ENCODE measurements at regions not wholly inside any gene's neighbourhood (a gene's known extent, or its start where the extent isn't known, plus 50 kb on each side); places are given as distances from the start of the nearest gene placed in this dataset.

GRCh38 chrX:1031521-1032430, 180.7 kb downstream of the CRLF2 start:
- H3K27ac ChIP-seq, result no peak overlapping the region
- no peaks in the 10 kb centered on the region for H3K9me3 ChIP-seq (ENCODE audit: control insufficient read depth, low read length)
- H2AFZ ChIP-seq, result no peak overlapping the region
- H3K9ac ChIP-seq, result no peak overlapping the region
- no peaks in the 10 kb centered on the region for H3K27me3 ChIP-seq (ENCODE audit: control insufficient read depth, insufficient read depth, low read length)
- no peak overlapping the region for H3K4me2 ChIP-seq (ENCODE audit: low read length)
- H3K4me1 ChIP-seq, result no peaks in the 10 kb centered on the region
- TF ChIP-seq CTCF (IDR thresholded peaks at IDR 0.05), result no peak
- H3K79me2 ChIP-seq, result no peaks in the 10 kb centered on the region
- H3K4me3 ChIP-seq (ENCODE audit: low read depth, low read length), result no peak overlapping the region
- H3K36me3 ChIP-seq (ENCODE audit: control insufficient read depth, insufficient read depth, low read length), result no peaks in the 10 kb centered on the region

GRCh38 chrX:1029494-1029893, 183.0 kb downstream of the CRLF2 start:
- H3K9me3 ChIP-seq (ENCODE audit: control insufficient read depth, low read length), result no peaks in the 10 kb centered on the region
- no peak overlapping the region for H3K9ac ChIP-seq
- H3K27me3 ChIP-seq (ENCODE audit: control insufficient read depth, insufficient read depth, low read length), result no peaks in the 10 kb centered on the region
- TF ChIP-seq CTCF (IDR thresholded peaks at IDR 0.05), result no peak
- no peak overlapping the region for H3K4me2 ChIP-seq (ENCODE audit: low read length)
- H3K4me1 ChIP-seq, result no peaks in the 10 kb centered on the region
- no peaks in the 10 kb centered on the region for H3K36me3 ChIP-seq (ENCODE audit: control insufficient read depth, insufficient read depth, low read length)
- no peak overlapping the region for H3K4me3 ChIP-seq (ENCODE audit: low read depth, low read length)
- no peaks in the 10 kb centered on the region for H3K79me2 ChIP-seq
- no peak overlapping the region for H2AFZ ChIP-seq
- H3K27ac ChIP-seq, result no peak overlapping the region

- H2AFZ ChIP-seq, result no peak overlapping the region
- no peak for TF ChIP-seq CTCF (IDR thresholded peaks at IDR 0.05)
- no peak overlapping the region for H3K4me3 ChIP-seq (ENCODE audit: low read depth, low read length)
- H3K79me2 ChIP-seq, result no peaks in the 10 kb centered on the region
- no peak overlapping the region for H3K4me2 ChIP-seq (ENCODE audit: low read length)
- H3K9me3 ChIP-seq (ENCODE audit: control insufficient read depth, low read length), result no peaks in the 10 kb centered on the region
- H3K9ac ChIP-seq, result no peak overlapping the region
- no peaks in the 10 kb centered on the region for H3K4me1 ChIP-seq
- no peaks in the 10 kb centered on the region for H3K36me3 ChIP-seq (ENCODE audit: control insufficient read depth, insufficient read depth, low read length)
- no peaks in the 10 kb centered on the region for H3K27me3 ChIP-seq (ENCODE audit: control insufficient read depth, insufficient read depth, low read length)
- no peak overlapping the region for H3K27ac ChIP-seq
Measured at GRCh38 chrX:1027680-1028079, 184.8 kb downstream of the CRLF2 start.

- Histone ChIP-seq H3K9me3 (ENCODE audit: control insufficient read depth, low read length) (no peaks in the 10 kb centered on the region), H2AFZ (no peak overlapping the region), H3K36me3 (ENCODE audit: control insufficient read depth, insufficient read depth, low read length) (no peaks in the 10 kb centered on the region), H3K4me3 (ENCODE audit: low read depth, low read length) (no peak overlapping the region), H3K27me3 (ENCODE audit: control insufficient read depth, insufficient read depth, low read length) (no peaks in the 10 kb centered on the region), H3K4me1 (no peaks in the 10 kb centered on the region), H3K9ac (no peak overlapping the region), H3K27ac (no peak overlapping the region), H3K4me2 (ENCODE audit: low read length) (no peak overlapping the region), H3K79me2 (no peaks in the 10 kb centered on the region)
- TF ChIP-seq CTCF (IDR thresholded peaks at IDR 0.05), result no peak
Measured at GRCh38 chrX:1027133-1027532, 185.3 kb downstream of the CRLF2 start.

Data from parathyroid adenoma (tissue), 2 donors.